ENCODE measurements at regions not wholly inside any gene's neighbourhood (a gene's known extent, or its start where the extent isn't known, plus 50 kb on each side); places are given as distances from the start of the nearest gene placed in this dataset.

- no peak for TF ChIP-seq CEBPB (IDR thresholded peaks at IDR 0.05; ENCODE audit: low read depth, low read length)
- TF ChIP-seq SIN3A (conservative IDR thresholded peaks at IDR 0.05 in 1 of 2, IDR thresholded peaks at IDR 0.05 in 1 of 2; ENCODE audit: low read depth in 1 of 2, low read length in 2 of 2), result no peak
- TF ChIP-seq POLR2A (IDR thresholded peaks at IDR 0.05; ENCODE audit: control extremely low read depth in 1 of 2, low read depth in 2 of 2, low read length in 2 of 2), result no peak
- TF ChIP-seq TBP (IDR thresholded peaks at IDR 0.05; ENCODE audit: low read depth, low read length), result no peak
- TF ChIP-seq TEAD4 (IDR thresholded peaks at IDR 0.05; ENCODE audit: low read depth, low read length), result no peak
- no peak for TF ChIP-seq POLR2AphosphoS5 (IDR thresholded peaks at IDR 0.05; ENCODE audit: low read depth, low read length)
- TF ChIP-seq GTF2F1 (IDR thresholded peaks at IDR 0.05; ENCODE audit: borderline replicate concordance, low read depth, low read length), result no peak
- TF ChIP-seq CTCF (IDR thresholded peaks at IDR 0.05; ENCODE audit: control extremely low read depth in 1 of 3, insufficient read depth in 1 of 3, low read depth in 1 of 3, low read length in 3 of 3), result no peak
- TF ChIP-seq SRF (IDR thresholded peaks at IDR 0.05; ENCODE audit: low read depth, low read length), result no peak
- TF ChIP-seq CHD2 (IDR thresholded peaks at IDR 0.05; ENCODE audit: low read length), result no peak
- TF ChIP-seq GABPA (IDR thresholded peaks at IDR 0.05; ENCODE audit: borderline replicate concordance, insufficient read depth, low read length), result no peak
- no peak for TF ChIP-seq FOSL1 (IDR thresholded peaks at IDR 0.05; ENCODE audit: insufficient read depth, low read depth, low read length)
- TF ChIP-seq JUN (IDR thresholded peaks at IDR 0.05; ENCODE audit: low read depth, low read length), result no peak
These were observed 562.1 kb upstream of the PCDH9 start for GRCh38 chr13:67792151-67792676.

All from H1 (cell line).